HEK293 (cell line): ENCODE measurements at regions not wholly inside any gene's neighbourhood (a gene's known extent, or its start where the extent isn't known, plus 50 kb on each side); places are given as distances from the start of the nearest gene placed in this dataset.

ENCODE experiments used
- CTCF ChIA-PET: fragments of 350-600 bp; formaldehyde crosslinking; extraction: SDS; loops from one replicate; lab custom pipeline; 2021; ENCODE audit warnings: antibody characterized with exemption; lab: Yijun Ruan, JAX
- POLR2A ChIA-PET: fragments of 300-600 bp; formaldehyde crosslinking; extraction: SDS; loops from one replicate; lab custom pipeline; 2020; ENCODE audit warnings: antibody characterized with exemption, inconsistent platforms; lab: Yijun Ruan, JAX
- H3K27ac ChIP-seq: fragments of 200-500 bp; sonication (Bioruptor generic); 2 replicates; pipeline ENCODE4 v1.5.1; 2014; ENCODE audit warnings: low read depth, low read length, control low read depth, inconsistent platforms; ENCODE audit errors: extremely low read depth
- H3K36me3 ChIP-seq, 2 experiments: fragments of 200-500 bp in 1 of 2; sonication (Bioruptor generic) in 1 of 2; 1 replicate in 1 of 2; 2 replicates in 1 of 2; pipeline ENCODE4 v1.5.1; 2014 to 2017; ENCODE audit warnings: inconsistent platforms in 2 of 2, low read length in 2 of 2; ENCODE audit not compliant: control insufficient read depth in 2 of 2, insufficient read depth in 1 of 2
- H3K4me1 ChIP-seq: fragments of 200-500 bp; sonication (Bioruptor generic); 2 replicates; pipeline ENCODE4 v1.5.1; 2014; ENCODE audit warnings: mild to moderate bottlenecking, low read length, inconsistent platforms; ENCODE audit not compliant: control insufficient read depth, insufficient read depth
- H3K4me3 ChIP-seq: 2 replicates; pipeline ENCODE4 v1.5.1; 2011; ENCODE audit warnings: low read depth, mild to moderate bottlenecking, control low read depth, low read length, moderate library complexity
- H3K9me3 ChIP-seq: fragments of 200-500 bp; sonication (Bioruptor generic); 2 replicates; pipeline ENCODE4 v1.5.1; 2014; ENCODE audit warnings: low read depth, low read length, inconsistent platforms; ENCODE audit not compliant: control insufficient read depth, insufficient read depth
- EGR2 ChIP-seq: fragments of 450-650 bp; formaldehyde crosslinking; IDR thresholded peaks from 2 replicates; pipeline ENCODE4 v1.5.1; 2016; ENCODE audit warnings: low read depth, missing biosample characterization, missing genetic modification characterization
- KLF1 ChIP-seq: fragments of 450-650 bp; formaldehyde crosslinking; IDR thresholded peaks from 2 replicates; pipeline ENCODE4 v1.5.1; 2016; ENCODE audit warnings: missing biosample characterization, missing genetic modification characterization
- MYNN ChIP-seq: fragments of 450-650 bp; formaldehyde crosslinking; IDR thresholded peaks from 2 replicates; pipeline ENCODE4 v1.5.1; 2016; ENCODE audit warnings: missing biosample characterization, missing genetic modification characterization, borderline replicate concordance
- PRDM1 ChIP-seq: fragments of 450-650 bp; formaldehyde crosslinking; IDR thresholded peaks from 2 replicates; pipeline ENCODE4; 2016; ENCODE audit warnings: missing biosample characterization, missing genetic modification characterization
- SP3 ChIP-seq: fragments of 450-650 bp; formaldehyde crosslinking; IDR thresholded peaks from 2 replicates; pipeline ENCODE4 v1.5.1; 2016; ENCODE audit warnings: missing biosample characterization, missing genetic modification characterization
- TCF7L2 ChIP-seq: IDR thresholded peaks from 2 replicates; pipeline ENCODE4 v1.6.1; 2011; ENCODE audit warnings: low read depth, mild to moderate bottlenecking, inconsistent platforms, low read length, moderate library complexity, borderline replicate concordance
- ZBTB1 ChIP-seq: fragments of 450-650 bp; formaldehyde crosslinking; IDR thresholded peaks from 2 replicates; pipeline ENCODE4 v1.5.1; 2016; ENCODE audit warnings: missing biosample characterization, missing genetic modification characterization
- ZBTB11 ChIP-seq: fragments of 450-650 bp; formaldehyde crosslinking; conservative IDR thresholded peaks from 2 replicates; pipeline ENCODE4 v1.5.1; 2016; ENCODE audit warnings: low read depth, missing biosample characterization, missing genetic modification characterization
- ZFP69B ChIP-seq: fragments of 450-650 bp; formaldehyde crosslinking; IDR thresholded peaks from 2 replicates; pipeline ENCODE4 v1.5.1; 2016; ENCODE audit warnings: missing biosample characterization, missing genetic modification characterization
- ZNF112 ChIP-seq: fragments of 450-650 bp; formaldehyde crosslinking; IDR thresholded peaks from 2 replicates; pipeline ENCODE4 v1.5.0; 2017; ENCODE audit warnings: missing biosample characterization, missing genetic modification characterization
- ZNF138 ChIP-seq: fragments of 450-650 bp; formaldehyde crosslinking; IDR thresholded peaks from 2 replicates; pipeline ENCODE4 v1.5.1; 2016; ENCODE audit warnings: missing biosample characterization, missing genetic modification characterization, borderline replicate concordance
- ZNF146 ChIP-seq: fragments of 450-650 bp; formaldehyde crosslinking; IDR thresholded peaks from 2 replicates; pipeline ENCODE4 v1.5.1; 2016; ENCODE audit warnings: missing biosample characterization, missing genetic modification characterization
- ZNF169 ChIP-seq: fragments of 450-650 bp; formaldehyde crosslinking; IDR thresholded peaks from 2 replicates; pipeline ENCODE4 v1.5.1; 2016; ENCODE audit warnings: missing biosample characterization, missing genetic modification characterization
- ZNF184 ChIP-seq: fragments of 450-650 bp; IDR thresholded peaks from 2 replicates; pipeline ENCODE4 v1.5.1; 2018; ENCODE audit warnings: missing biosample characterization, mild to moderate bottlenecking, missing genetic modification characterization
- ZNF37A ChIP-seq: fragments of 450-650 bp; IDR thresholded peaks from 2 replicates; pipeline ENCODE4 v1.5.1; 2018; ENCODE audit warnings: missing biosample characterization, missing genetic modification characterization
- ZNF416 ChIP-seq: fragments of 450-650 bp; formaldehyde crosslinking; IDR thresholded peaks from 2 replicates; pipeline ENCODE4 v1.5.1; 2016; ENCODE audit warnings: missing biosample characterization, missing genetic modification characterization
- ZNF426 ChIP-seq: fragments of 450-650 bp; formaldehyde crosslinking; IDR thresholded peaks from 2 replicates; pipeline ENCODE4 v1.5.1; 2017; ENCODE audit warnings: missing biosample characterization, missing genetic modification characterization, mild to moderate bottlenecking, inconsistent platforms, moderate library complexity
- ZNF510 ChIP-seq: fragments of 450-650 bp; formaldehyde crosslinking; IDR thresholded peaks from 2 replicates; pipeline ENCODE4 v1.5.1; 2018; ENCODE audit warnings: mild to moderate bottlenecking, missing genetic modification characterization, missing biosample characterization; ENCODE audit not compliant: insufficient replicate concordance
- ZNF544 ChIP-seq: fragments of 450-650 bp; formaldehyde crosslinking; IDR thresholded peaks from 2 replicates; pipeline ENCODE4 v1.5.0; 2017; ENCODE audit warnings: missing biosample characterization, missing genetic modification characterization
- ZNF596 ChIP-seq: fragments of 450-650 bp; IDR thresholded peaks from 2 replicates; pipeline ENCODE4 v1.5.0; 2018; ENCODE audit warnings: missing biosample characterization, mild to moderate bottlenecking, missing genetic modification characterization, moderate library complexity
- ZNF600 ChIP-seq: fragments of 450-650 bp; formaldehyde crosslinking; IDR thresholded peaks from 2 replicates; pipeline ENCODE4 v1.5.1; 2016; ENCODE audit warnings: missing biosample characterization, missing genetic modification characterization
- ZNF610 ChIP-seq: fragments of 450-650 bp; formaldehyde crosslinking; IDR thresholded peaks from 2 replicates; pipeline ENCODE4 v1.5.1; 2016; ENCODE audit warnings: missing biosample characterization, missing genetic modification characterization, borderline replicate concordance
- ZNF658 ChIP-seq: fragments of 450-650 bp; formaldehyde crosslinking; IDR thresholded peaks from 2 replicates; pipeline ENCODE4; 2016; ENCODE audit warnings: missing biosample characterization, missing genetic modification characterization
- TF ChIP-seq, protein P1 (sequence below): fragments of 450-650 bp; formaldehyde crosslinking; IDR thresholded peaks from 2 replicates; pipeline ENCODE4 v1.5.1; 2016; ENCODE audit warnings: missing biosample characterization, missing genetic modification characterization
- TF ChIP-seq, protein P2 (sequence below): fragments of 450-650 bp; formaldehyde crosslinking; IDR thresholded peaks from 2 replicates; pipeline ENCODE4 v1.5.0; 2017; ENCODE audit warnings: missing biosample characterization, missing genetic modification characterization, borderline replicate concordance
- TF ChIP-seq, protein P3 (sequence below): fragments of 450-650 bp; formaldehyde crosslinking; IDR thresholded peaks from 2 replicates; pipeline ENCODE4 v1.5.1; 2016; ENCODE audit warnings: missing biosample characterization, missing genetic modification characterization, borderline replicate concordance

- TF ChIP-seq ZBTB11 (tag by site-specific recombination): no peak
- no peak for TF ChIP-seq ZNF138
- TF ChIP-seq ZNF600 (tag by site-specific recombination): no peak
- no peak for TF ChIP-seq ZNF658 (tag by site-specific recombination)
- TF ChIP-seq MYNN (tag by site-specific recombination): no peak
- TF ChIP-seq ZNF37A: no peak
- no peak for TF ChIP-seq EGR2
- TF ChIP-seq ZNF416 (tag by site-specific recombination): no peak
- TF ChIP-seq ZNF426 (tag by site-specific recombination): no peak
- TF ChIP-seq ZNF610 (tag by site-specific recombination): no peak
- TF ChIP-seq ZNF596 (tag by site-specific recombination): no peak
Observed at GRCh38 chr5:8360012-8360411, 491.1 kb downstream of the MTRR start (continued).

GRCh38 chr5:8362495-8362894, 493.5 kb downstream of the MTRR start:
- no peak overlapping the region for H3K27ac ChIP-seq
- CTCF ChIA-PET: interaction anchor here (0.7 to 0.9 kb wide), 2 partner anchors 10 to 434 kb away, joined by 3 to 5 read pairs; no protein-coding TSS in a partner anchor
- H3K4me3 ChIP-seq: no peak overlapping the region
- no peaks in the 10 kb centered on the region for H3K36me3 ChIP-seq
- H3K9me3 ChIP-seq: no peaks in the 10 kb centered on the region
- POLR2A ChIA-PET: no interaction called here
- H3K4me1 ChIP-seq: no peaks in the 10 kb centered on the region
- TF ChIP-seq ZNF610 (tag by site-specific recombination): no peak
- no peak for TF ChIP-seq ZNF510
- TF ChIP-seq ZNF146 (tag by site-specific recombination): no peak
- no peak for TF ChIP-seq ZBTB1 (tag by site-specific recombination)
- TF ChIP-seq SP3 (tag by site-specific recombination): no peak
- TF ChIP-seq TCF7L2: no peak
- no peak for TF ChIP-seq ZFP69B (tag by site-specific recombination)
- TF ChIP-seq, protein P1, sequence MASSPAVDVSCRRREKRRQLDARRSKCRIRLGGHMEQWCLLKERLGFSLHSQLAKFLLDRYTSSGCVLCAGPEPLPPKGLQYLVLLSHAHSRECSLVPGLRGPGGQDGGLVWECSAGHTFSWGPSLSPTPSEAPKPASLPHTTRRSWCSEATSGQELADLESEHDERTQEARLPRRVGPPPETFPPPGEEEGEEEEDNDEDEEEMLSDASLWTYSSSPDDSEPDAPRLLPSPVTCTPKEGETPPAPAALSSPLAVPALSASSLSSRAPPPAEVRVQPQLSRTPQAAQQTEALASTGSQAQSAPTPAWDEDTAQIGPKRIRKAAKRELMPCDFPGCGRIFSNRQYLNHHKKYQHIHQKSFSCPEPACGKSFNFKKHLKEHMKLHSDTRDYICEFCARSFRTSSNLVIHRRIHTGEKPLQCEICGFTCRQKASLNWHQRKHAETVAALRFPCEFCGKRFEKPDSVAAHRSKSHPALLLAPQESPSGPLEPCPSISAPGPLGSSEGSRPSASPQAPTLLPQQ (tag by site-specific recombination): no peak
- no peak for TF ChIP-seq ZNF544 (tag by site-specific recombination)
- TF ChIP-seq KLF1: no peak
- no peak for TF ChIP-seq PRDM1 (tag by site-specific recombination)
- TF ChIP-seq ZNF184 (tag by site-specific recombination): no peak
- TF ChIP-seq, protein P2, sequence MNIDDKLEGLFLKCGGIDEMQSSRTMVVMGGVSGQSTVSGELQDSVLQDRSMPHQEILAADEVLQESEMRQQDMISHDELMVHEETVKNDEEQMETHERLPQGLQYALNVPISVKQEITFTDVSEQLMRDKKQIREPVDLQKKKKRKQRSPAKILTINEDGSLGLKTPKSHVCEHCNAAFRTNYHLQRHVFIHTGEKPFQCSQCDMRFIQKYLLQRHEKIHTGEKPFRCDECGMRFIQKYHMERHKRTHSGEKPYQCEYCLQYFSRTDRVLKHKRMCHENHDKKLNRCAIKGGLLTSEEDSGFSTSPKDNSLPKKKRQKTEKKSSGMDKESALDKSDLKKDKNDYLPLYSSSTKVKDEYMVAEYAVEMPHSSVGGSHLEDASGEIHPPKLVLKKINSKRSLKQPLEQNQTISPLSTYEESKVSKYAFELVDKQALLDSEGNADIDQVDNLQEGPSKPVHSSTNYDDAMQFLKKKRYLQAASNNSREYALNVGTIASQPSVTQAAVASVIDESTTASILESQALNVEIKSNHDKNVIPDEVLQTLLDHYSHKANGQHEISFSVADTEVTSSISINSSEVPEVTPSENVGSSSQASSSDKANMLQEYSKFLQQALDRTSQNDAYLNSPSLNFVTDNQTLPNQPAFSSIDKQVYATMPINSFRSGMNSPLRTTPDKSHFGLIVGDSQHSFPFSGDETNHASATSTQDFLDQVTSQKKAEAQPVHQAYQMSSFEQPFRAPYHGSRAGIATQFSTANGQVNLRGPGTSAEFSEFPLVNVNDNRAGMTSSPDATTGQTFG (tag by site-specific recombination): no peak
- TF ChIP-seq ZNF169 (tag by site-specific recombination): no peak
- TF ChIP-seq ZNF112 (tag by site-specific recombination): no peak
- TF ChIP-seq, protein P3, sequence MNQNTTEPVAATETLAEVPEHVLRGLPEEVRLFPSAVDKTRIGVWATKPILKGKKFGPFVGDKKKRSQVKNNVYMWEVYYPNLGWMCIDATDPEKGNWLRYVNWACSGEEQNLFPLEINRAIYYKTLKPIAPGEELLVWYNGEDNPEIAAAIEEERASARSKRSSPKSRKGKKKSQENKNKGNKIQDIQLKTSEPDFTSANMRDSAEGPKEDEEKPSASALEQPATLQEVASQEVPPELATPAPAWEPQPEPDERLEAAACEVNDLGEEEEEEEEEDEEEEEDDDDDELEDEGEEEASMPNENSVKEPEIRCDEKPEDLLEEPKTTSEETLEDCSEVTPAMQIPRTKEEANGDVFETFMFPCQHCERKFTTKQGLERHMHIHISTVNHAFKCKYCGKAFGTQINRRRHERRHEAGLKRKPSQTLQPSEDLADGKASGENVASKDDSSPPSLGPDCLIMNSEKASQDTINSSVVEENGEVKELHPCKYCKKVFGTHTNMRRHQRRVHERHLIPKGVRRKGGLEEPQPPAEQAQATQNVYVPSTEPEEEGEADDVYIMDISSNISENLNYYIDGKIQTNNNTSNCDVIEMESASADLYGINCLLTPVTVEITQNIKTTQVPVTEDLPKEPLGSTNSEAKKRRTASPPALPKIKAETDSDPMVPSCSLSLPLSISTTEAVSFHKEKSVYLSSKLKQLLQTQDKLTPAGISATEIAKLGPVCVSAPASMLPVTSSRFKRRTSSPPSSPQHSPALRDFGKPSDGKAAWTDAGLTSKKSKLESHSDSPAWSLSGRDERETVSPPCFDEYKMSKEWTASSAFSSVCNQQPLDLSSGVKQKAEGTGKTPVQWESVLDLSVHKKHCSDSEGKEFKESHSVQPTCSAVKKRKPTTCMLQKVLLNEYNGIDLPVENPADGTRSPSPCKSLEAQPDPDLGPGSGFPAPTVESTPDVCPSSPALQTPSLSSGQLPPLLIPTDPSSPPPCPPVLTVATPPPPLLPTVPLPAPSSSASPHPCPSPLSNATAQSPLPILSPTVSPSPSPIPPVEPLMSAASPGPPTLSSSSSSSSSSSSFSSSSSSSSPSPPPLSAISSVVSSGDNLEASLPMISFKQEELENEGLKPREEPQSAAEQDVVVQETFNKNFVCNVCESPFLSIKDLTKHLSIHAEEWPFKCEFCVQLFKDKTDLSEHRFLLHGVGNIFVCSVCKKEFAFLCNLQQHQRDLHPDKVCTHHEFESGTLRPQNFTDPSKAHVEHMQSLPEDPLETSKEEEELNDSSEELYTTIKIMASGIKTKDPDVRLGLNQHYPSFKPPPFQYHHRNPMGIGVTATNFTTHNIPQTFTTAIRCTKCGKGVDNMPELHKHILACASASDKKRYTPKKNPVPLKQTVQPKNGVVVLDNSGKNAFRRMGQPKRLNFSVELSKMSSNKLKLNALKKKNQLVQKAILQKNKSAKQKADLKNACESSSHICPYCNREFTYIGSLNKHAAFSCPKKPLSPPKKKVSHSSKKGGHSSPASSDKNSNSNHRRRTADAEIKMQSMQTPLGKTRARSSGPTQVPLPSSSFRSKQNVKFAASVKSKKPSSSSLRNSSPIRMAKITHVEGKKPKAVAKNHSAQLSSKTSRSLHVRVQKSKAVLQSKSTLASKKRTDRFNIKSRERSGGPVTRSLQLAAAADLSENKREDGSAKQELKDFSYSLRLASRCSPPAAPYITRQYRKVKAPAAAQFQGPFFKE (tag by site-specific recombination): no peak
